ENCODE measurements at regions not wholly inside any gene's neighbourhood (a gene's known extent, or its start where the extent isn't known, plus 50 kb on each side); places are given as distances from the start of the nearest gene placed in this dataset.

DNA sequence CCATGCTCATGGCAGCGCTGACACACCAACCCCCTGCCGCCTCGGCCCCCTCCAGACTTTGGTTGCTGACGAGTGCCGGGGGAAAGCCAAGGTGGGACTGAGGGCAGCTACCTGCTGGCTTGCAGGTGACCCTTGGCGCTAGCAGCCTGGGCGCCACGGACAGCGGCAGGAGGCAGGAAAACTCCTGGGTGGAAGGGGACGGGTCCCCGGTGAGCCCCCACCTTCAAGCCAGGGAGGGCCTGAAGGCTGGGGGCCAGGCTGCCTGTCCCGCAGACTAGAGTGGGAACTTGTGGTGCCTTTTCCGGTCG, 226.7 kb downstream of the OTOR start:
- DNase-seq (ENCODE audit: low spot score): no peak
- TF ChIP-seq, protein P1, sequence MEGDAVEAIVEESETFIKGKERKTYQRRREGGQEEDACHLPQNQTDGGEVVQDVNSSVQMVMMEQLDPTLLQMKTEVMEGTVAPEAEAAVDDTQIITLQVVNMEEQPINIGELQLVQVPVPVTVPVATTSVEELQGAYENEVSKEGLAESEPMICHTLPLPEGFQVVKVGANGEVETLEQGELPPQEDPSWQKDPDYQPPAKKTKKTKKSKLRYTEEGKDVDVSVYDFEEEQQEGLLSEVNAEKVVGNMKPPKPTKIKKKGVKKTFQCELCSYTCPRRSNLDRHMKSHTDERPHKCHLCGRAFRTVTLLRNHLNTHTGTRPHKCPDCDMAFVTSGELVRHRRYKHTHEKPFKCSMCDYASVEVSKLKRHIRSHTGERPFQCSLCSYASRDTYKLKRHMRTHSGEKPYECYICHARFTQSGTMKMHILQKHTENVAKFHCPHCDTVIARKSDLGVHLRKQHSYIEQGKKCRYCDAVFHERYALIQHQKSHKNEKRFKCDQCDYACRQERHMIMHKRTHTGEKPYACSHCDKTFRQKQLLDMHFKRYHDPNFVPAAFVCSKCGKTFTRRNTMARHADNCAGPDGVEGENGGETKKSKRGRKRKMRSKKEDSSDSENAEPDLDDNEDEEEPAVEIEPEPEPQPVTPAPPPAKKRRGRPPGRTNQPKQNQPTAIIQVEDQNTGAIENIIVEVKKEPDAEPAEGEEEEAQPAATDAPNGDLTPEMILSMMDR (conservative IDR thresholded peaks at IDR 0.05; ENCODE audit: low read depth): no peak

DNA sequence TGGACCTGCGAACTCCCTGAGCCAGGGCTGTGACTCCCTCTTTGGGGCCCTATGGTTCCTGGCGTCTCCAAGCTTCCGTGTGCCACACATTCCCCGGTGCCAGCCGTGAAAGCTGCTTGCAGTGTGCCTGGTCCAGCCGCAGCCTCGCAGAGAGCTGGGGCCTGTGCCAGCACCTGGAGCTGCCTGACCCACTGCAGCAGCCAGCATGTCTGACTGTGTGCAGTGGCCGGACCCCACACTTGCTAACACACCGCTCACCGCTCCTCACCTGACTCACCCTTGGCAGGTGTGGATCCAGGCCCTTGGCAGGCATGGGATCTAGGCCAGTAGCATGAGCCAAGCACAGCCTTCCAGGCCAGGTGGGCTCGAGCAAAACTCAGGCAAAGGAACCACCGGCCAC, 227.5 kb downstream of the OTOR start:
- TF ChIP-seq, protein P1 (conservative IDR thresholded peaks at IDR 0.05; ENCODE audit: low read depth): no peak
- POLR2A ChIA-PET (ENCODE audit: low non-redundant PET): no interaction called here
- no peak for DNase-seq (ENCODE audit: low spot score)
- no peak overlapping the region for H3K27ac ChIP-seq
- CTCF ChIA-PET: no interaction called here

More for the DNA sequence above, 226.7 kb downstream of the OTOR start:
- ChIA-PET POLR2A (ENCODE audit: low non-redundant PET) (no interaction called here), CTCF (no interaction called here)
- H3K27ac ChIP-seq: no peak overlapping the region

DNA sequence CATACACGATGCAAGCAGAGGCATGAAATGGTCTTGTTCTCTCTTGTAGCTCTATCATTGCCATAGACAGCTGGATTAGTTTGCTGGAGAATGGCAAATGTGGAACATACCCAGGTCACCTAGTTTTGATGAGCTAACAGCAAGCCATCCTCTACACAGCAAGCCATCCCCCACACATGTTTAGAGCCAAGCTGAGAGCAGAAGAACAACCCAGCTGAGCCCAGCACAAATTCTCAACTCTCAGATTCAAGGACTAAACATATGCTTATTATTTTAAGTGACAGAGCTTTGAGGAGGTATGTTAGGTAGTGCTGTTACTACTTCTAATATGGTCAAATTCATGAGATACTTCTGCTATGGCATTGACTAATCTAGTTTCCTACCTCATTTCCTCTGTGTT, 230.3 kb downstream of the OTOR start:
- DNase-seq (ENCODE audit: low spot score): no peak
- no peak overlapping the region for H3K27ac ChIP-seq
- TF ChIP-seq, protein P1 (conservative IDR thresholded peaks at IDR 0.05; ENCODE audit: low read depth): no peak
- ChIA-PET POLR2A (ENCODE audit: low non-redundant PET) (no interaction called here), CTCF (no interaction called here)

DNA sequence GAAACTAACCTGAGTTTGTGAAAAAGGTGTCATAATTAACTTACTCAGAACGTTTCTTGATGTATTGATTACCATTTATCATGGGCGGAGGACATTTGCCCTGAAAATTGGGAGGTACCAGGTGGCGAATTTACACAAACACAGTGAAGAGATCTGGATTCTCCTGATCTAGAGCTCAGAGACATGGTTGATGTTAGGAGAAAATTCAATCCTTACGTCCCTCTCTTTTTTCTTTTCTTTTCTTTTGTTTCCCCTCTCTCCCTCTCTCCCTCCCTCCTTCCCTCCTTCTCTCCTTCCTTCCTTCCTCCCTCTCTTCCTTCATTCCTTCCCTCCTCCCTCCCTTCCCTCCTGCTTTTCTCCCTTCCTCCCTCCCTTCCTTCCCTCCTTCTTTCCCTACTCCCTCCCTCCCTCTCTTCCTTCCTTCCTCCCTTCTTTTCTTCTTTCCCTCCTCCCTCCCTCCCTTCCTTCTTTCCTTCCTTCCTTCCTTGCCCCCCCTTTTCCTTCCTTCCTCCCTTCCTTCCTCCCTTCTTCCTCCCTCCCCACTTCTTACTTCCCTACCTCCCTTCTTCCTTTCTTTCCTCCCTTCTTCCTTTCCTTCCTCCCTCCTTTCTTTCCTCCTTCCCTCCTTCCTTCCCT, 234.1 kb downstream of the OTOR start:
- DNase-seq (ENCODE audit: low spot score): no peak
- CTCF ChIA-PET: no interaction called here

DNA sequence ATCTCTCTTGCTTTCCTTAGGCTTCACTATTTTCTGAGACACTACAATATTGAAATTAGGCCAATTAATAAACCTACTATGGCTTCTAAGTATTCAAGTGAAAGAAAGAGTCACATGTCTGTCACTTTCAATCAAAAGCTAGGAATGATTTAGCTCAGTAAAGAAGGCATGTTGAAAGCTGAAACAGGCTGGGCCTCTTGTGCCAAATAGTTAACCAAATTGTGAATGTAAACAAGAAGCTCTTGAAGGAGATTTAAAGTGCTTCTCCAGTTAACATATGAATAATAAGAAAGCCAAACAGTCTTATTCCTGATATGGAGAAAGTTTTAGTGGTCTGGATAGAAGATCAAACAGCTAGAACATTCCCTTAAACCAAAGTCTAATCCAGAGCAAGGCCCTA, 236.3 kb downstream of the OTOR start:
- TF ChIP-seq, protein P1 (conservative IDR thresholded peaks at IDR 0.05; ENCODE audit: low read depth): no peak
- no peak overlapping the region for H3K27ac ChIP-seq
- POLR2A ChIA-PET (ENCODE audit: low non-redundant PET): no interaction called here
- CTCF ChIA-PET: no interaction called here
- no peak for DNase-seq (ENCODE audit: low spot score)

More for the DNA sequence above, 234.1 kb downstream of the OTOR start:
- TF ChIP-seq, protein P1 (conservative IDR thresholded peaks at IDR 0.05; ENCODE audit: low read depth): no peak
- H3K27ac ChIP-seq: no peak overlapping the region
- POLR2A ChIA-PET (ENCODE audit: low non-redundant PET): no interaction called here

DNA sequence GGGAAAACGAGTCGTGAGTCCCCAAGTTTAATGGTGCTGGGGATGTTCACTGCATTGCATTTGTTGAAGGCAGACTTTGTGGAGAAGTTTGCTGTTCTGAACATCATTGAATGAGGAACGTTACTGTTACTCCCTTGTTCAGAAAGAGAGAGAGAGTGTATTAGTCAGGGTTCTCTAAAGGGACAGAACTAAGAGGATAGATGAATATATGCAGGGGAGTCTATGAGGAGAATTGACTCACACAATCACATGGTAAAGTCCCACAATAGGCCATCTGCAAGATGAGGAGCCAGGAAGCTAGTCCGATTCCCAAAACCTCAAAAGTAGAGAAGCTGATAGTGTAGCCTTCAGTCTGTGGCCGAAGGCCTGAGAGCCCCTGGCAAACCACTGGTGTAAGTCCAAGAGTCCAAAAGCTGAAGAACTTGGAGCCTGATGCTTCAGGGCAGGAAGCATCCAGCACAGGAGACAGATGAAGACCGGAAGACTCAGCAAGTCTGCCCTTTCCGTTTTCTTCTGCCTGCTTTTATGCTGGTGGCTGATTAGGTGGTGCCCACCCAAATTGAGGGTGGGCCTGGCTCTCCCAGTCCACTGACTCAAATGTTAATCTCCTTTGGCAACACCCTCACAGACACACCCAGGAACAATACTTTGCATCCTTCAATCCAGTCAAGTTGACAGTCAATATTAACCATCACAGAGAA, 223.5 kb upstream of the PCSK2 start:
- POLR2A ChIA-PET (ENCODE audit: low non-redundant PET): no interaction called here
- no peak for DNase-seq (ENCODE audit: low spot score)
- H3K27ac ChIP-seq: no peak overlapping the region
- TF ChIP-seq, protein P1 (conservative IDR thresholded peaks at IDR 0.05; ENCODE audit: low read depth): no peak
- CTCF ChIA-PET: no interaction called here
